ENCODE measurements at regions not wholly inside any gene's neighbourhood (a gene's known extent, or its start where the extent isn't known, plus 50 kb on each side); places are given as distances from the start of the nearest gene placed in this dataset.

DNA sequence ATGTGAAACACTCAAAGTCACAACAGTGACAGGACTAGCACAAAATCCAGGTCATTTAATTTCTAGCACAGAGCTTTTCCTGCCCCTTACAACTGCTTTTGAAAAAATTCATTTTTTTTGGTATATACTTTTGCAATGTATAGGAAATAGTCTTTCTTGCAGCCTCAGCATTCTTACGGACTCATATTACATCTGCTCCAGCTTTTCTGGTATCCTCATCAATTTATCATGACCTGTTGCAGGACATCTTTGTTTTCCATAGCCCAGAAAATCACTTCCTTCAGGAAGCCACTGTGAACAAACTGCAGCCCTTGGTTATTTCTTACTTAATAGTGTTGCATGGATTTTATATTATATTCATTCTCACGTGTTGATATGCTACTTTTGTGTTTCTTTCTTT, 347.9 kb upstream of the MTPN start:
- TF ChIP-seq, protein P1, sequence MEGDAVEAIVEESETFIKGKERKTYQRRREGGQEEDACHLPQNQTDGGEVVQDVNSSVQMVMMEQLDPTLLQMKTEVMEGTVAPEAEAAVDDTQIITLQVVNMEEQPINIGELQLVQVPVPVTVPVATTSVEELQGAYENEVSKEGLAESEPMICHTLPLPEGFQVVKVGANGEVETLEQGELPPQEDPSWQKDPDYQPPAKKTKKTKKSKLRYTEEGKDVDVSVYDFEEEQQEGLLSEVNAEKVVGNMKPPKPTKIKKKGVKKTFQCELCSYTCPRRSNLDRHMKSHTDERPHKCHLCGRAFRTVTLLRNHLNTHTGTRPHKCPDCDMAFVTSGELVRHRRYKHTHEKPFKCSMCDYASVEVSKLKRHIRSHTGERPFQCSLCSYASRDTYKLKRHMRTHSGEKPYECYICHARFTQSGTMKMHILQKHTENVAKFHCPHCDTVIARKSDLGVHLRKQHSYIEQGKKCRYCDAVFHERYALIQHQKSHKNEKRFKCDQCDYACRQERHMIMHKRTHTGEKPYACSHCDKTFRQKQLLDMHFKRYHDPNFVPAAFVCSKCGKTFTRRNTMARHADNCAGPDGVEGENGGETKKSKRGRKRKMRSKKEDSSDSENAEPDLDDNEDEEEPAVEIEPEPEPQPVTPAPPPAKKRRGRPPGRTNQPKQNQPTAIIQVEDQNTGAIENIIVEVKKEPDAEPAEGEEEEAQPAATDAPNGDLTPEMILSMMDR (IDR thresholded peaks at IDR 0.05) = no peak
- TF ChIP-seq POLR2A (IDR thresholded peaks at IDR 0.05) = no peak

All from sigmoid colon (tissue), 3 donors.